ENCODE measurements at regions not wholly inside any gene's neighbourhood (a gene's known extent, or its start where the extent isn't known, plus 50 kb on each side); places are given as distances from the start of the nearest gene placed in this dataset.

DNA sequence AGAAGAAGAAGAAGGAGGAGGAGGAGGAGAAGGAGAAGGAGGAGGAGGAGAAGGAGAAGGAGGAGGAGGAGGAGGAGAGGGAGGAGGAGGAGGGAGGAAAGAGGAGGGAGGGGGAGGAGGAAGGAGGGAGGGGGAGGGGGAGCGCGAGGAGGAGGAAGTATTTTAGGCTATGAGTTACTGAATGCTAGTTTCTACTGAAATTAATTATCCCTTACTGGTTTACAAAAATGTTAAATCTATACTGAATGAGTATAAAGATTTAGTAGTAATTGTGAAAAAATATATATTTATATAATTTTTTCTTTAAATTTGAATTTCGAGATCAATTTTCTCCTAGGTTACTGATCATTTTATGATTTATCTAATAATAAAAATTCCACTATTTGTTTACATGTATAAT lies 1769.0 kb upstream of the NUDT12 start:
- no peak overlapping the region for H3K4me3 ChIP-seq (ENCODE audit: low read depth, low read length)
- in situ Hi-C loops (cut with HindIII; ENCODE audit: low sequenced_read_pairs), result no loop called here
- no peak for DNase-seq (ENCODE audit: low read depth, low spot score)
- TF ChIP-seq, protein P1, sequence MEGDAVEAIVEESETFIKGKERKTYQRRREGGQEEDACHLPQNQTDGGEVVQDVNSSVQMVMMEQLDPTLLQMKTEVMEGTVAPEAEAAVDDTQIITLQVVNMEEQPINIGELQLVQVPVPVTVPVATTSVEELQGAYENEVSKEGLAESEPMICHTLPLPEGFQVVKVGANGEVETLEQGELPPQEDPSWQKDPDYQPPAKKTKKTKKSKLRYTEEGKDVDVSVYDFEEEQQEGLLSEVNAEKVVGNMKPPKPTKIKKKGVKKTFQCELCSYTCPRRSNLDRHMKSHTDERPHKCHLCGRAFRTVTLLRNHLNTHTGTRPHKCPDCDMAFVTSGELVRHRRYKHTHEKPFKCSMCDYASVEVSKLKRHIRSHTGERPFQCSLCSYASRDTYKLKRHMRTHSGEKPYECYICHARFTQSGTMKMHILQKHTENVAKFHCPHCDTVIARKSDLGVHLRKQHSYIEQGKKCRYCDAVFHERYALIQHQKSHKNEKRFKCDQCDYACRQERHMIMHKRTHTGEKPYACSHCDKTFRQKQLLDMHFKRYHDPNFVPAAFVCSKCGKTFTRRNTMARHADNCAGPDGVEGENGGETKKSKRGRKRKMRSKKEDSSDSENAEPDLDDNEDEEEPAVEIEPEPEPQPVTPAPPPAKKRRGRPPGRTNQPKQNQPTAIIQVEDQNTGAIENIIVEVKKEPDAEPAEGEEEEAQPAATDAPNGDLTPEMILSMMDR (IDR thresholded peaks at IDR 0.05; ENCODE audit: low read depth, low read length), result no peak

GRCh38 chr5:105330185-105330584 lies 1767.6 kb upstream of the NUDT12 start:
- in situ Hi-C loops (cut with HindIII; ENCODE audit: low sequenced_read_pairs), result no loop called here
- no peak overlapping the region for H3K4me3 ChIP-seq (ENCODE audit: low read depth, low read length)
- DNase-seq (ENCODE audit: low read depth, low spot score), result no peak
- TF ChIP-seq, protein P1 (IDR thresholded peaks at IDR 0.05; ENCODE audit: low read depth, low read length), result no peak

DNA sequence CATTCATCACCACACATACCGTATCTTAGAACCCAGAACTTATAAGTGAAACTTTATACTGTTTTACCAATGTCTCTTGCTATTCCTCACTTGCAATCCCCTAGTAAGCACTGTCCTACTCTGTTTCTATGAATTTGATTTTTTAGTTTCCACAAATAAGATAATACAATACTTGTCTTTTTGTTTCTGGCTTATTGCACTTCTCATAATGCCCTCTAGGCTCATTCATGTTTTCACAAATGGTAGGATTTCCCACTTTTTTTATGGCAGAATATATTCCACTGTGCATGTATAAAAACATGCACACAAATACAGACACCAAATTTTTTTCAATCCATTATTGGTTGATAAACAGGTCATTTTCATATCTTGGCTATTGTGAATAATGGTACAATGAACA lies 1742.3 kb upstream of the NUDT12 start:
- TF ChIP-seq, protein P1 (IDR thresholded peaks at IDR 0.05; ENCODE audit: low read depth, low read length), result peak; percentile 8
- in situ Hi-C loops (cut with HindIII; ENCODE audit: low sequenced_read_pairs), result no loop called here
- no peak for DNase-seq (ENCODE audit: low read depth, low spot score)
- H3K4me3 ChIP-seq (ENCODE audit: low read depth, low read length), result no peak overlapping the region

GRCh38 chr5:105288946-105289345 lies 1726.4 kb upstream of the NUDT12 start:
- DNase-seq (ENCODE audit: low read depth, low spot score), result no peak
- in situ Hi-C loops (cut with HindIII; ENCODE audit: low sequenced_read_pairs), result no loop called here
- TF ChIP-seq, protein P1 (IDR thresholded peaks at IDR 0.05; ENCODE audit: low read depth, low read length), result no peak
- H3K4me3 ChIP-seq (ENCODE audit: low read depth, low read length), result no peak overlapping the region

DNA sequence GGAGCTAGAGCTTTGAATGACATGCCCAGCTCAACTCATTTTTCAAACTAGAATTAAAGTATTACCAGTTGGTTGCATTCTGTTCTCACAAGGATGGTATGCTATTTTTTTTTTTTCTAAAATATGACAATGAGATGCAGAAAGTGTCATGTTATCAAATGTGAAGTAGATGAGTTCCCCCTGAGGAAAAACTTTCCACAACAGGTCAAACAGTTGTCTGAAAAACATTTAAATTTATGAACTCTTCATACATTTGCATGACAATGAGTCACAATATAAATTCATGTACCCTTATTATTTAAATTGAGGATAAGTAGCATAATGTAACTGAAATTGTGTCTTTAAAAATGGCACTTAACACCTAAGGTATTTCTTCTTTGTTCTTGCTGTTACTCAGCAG lies 1720.5 kb upstream of the NUDT12 start:
- DNase-seq (ENCODE audit: low read depth, low spot score), result no peak
- no peak overlapping the region for H3K4me3 ChIP-seq (ENCODE audit: low read depth, low read length)
- TF ChIP-seq, protein P1 (IDR thresholded peaks at IDR 0.05; ENCODE audit: low read depth, low read length), result no peak
- in situ Hi-C loops (cut with HindIII; ENCODE audit: low sequenced_read_pairs), result no loop called here

DNA sequence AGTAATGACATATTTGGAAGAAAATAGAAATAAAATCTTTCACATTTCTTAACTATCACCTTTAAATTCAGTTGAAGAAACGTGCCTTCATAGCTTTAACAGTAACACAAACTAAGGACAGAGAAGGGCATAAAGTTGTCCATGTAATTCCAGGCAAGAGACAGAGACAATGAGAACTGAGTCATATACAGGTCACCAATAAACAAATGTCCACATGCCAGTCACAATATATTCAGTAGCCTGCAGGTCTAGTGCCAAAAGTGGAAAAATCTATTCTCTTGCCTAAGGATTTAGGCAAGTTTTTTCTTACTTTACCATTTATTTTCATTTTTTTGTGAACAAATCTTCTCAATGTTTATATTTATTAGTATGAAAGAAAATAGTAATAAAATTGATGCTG lies 1711.5 kb upstream of the NUDT12 start:
- TF ChIP-seq, protein P1 (IDR thresholded peaks at IDR 0.05; ENCODE audit: low read depth, low read length), result no peak
- no peak overlapping the region for H3K4me3 ChIP-seq (ENCODE audit: low read depth, low read length)
- in situ Hi-C loops (cut with HindIII; ENCODE audit: low sequenced_read_pairs), result no loop called here
- no peak for DNase-seq (ENCODE audit: low read depth, low spot score)

GRCh38 chr5:105263515-105263914 lies 1700.9 kb upstream of the NUDT12 start:
- in situ Hi-C loops (cut with HindIII; ENCODE audit: low sequenced_read_pairs), result no loop called here
- no peak for DNase-seq (ENCODE audit: low read depth, low spot score)
- TF ChIP-seq, protein P1 (IDR thresholded peaks at IDR 0.05; ENCODE audit: low read depth, low read length), result no peak
- H3K4me3 ChIP-seq (ENCODE audit: low read depth, low read length), result no peak overlapping the region
